Suprapubic skin (tissue), 3 donors: ENCODE measurements at regions not wholly inside any gene's neighbourhood (a gene's known extent, or its start where the extent isn't known, plus 50 kb on each side); places are given as distances from the start of the nearest gene placed in this dataset.

ENCODE experiments used
- POLR2A ChIP-seq, 2 donors: fragments of 450-650 bp; IDR thresholded peaks; one replicate each; pipeline ENCODE4 v1.6.1; 2017; ENCODE audit warnings: antibody characterized with exemption in 2 of 2, mild to moderate bottlenecking in 2 of 2, moderate library complexity in 2 of 2
- TF ChIP-seq, protein P1 (sequence below), 2 donors: fragments of 200-600 bp in 1 of 2; fragments of 450-650 bp in 1 of 2; sonication (generic) in 1 of 2; IDR thresholded peaks; one replicate each; pipeline ENCODE4 v1.5.1; 2016 to 2019; ENCODE audit warnings: antibody characterized with exemption in 2 of 2, mild to moderate bottlenecking in 1 of 2, moderate library complexity in 1 of 2

DNA sequence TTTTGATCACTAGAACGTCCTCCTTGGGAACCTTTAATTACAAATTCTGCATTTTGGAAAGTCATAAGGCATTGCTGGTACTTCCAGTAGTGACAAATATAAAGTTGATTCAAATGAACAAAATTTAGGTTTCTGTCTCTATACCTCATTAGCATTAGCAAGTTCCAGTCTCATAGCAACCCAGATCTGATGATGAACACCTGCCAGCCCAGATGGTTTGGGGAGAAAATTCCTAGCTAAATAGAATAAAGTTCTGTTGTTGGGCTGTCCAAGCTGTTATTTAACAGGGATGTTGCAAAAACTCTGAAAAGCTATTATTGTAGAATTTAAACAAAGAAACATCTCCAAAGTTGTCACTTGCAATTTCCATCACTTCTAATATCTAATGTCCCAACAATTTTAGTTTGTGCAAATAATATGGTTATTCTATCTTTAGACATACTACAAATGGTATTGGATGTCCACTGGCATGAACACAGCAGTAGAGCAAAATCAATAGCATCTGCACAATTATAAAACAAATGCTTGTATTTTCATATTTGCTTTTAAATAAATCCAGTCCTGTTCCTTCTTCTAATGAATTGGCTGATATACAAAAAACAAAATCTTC is 299.4 kb downstream of the SLC16A7 start:
- TF ChIP-seq, protein P1, sequence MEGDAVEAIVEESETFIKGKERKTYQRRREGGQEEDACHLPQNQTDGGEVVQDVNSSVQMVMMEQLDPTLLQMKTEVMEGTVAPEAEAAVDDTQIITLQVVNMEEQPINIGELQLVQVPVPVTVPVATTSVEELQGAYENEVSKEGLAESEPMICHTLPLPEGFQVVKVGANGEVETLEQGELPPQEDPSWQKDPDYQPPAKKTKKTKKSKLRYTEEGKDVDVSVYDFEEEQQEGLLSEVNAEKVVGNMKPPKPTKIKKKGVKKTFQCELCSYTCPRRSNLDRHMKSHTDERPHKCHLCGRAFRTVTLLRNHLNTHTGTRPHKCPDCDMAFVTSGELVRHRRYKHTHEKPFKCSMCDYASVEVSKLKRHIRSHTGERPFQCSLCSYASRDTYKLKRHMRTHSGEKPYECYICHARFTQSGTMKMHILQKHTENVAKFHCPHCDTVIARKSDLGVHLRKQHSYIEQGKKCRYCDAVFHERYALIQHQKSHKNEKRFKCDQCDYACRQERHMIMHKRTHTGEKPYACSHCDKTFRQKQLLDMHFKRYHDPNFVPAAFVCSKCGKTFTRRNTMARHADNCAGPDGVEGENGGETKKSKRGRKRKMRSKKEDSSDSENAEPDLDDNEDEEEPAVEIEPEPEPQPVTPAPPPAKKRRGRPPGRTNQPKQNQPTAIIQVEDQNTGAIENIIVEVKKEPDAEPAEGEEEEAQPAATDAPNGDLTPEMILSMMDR (IDR thresholded peaks at IDR 0.05): no peak
- TF ChIP-seq POLR2A (IDR thresholded peaks at IDR 0.05): no peak
